Thymus (tissue), 11 donors: ENCODE measurements at regions not wholly inside any gene's neighbourhood (a gene's known extent, or its start where the extent isn't known, plus 50 kb on each side); places are given as distances from the start of the nearest gene placed in this dataset.

Experiments
- DNase-seq, 9 donors: peaks; one replicate each; pipeline ENCODE4 v3.0.0-alpha.2; 2013; ENCODE audit warnings: low spot score in 9 of 9, low read depth in 6 of 9, missing footprints in 1 of 9
- H3K27ac ChIP-seq, 2 donors: one replicate each; pipeline ENCODE4 v1.5.1; 2013; ENCODE audit warnings: control low read depth in 1 of 2, low read depth in 1 of 2, low read length in 1 of 2, mild to moderate bottlenecking in 1 of 2, moderate library complexity in 1 of 2
- H3K27me3 ChIP-seq, 2 donors: one replicate each; pipeline ENCODE4 v1.5.1; 2013; ENCODE audit warnings: low read length in 1 of 2; ENCODE audit not compliant: control insufficient read depth in 2 of 2, insufficient read depth in 1 of 2
- H3K36me3 ChIP-seq, 2 donors: one replicate each; pipeline ENCODE4 v1.5.1; 2013; ENCODE audit warnings: low read length in 1 of 2, mild to moderate bottlenecking in 1 of 2, moderate library complexity in 1 of 2; ENCODE audit not compliant: control insufficient read depth in 2 of 2, insufficient read depth in 2 of 2
- H3K4me1 ChIP-seq, 2 donors: one replicate each; pipeline ENCODE4 v1.5.1; 2013; ENCODE audit warnings: low read length in 2 of 2; ENCODE audit not compliant: control insufficient read depth in 2 of 2, insufficient read depth in 2 of 2
- H3K4me3 ChIP-seq, 2 donors: one replicate each; pipeline ENCODE4 v1.5.1; 2013; ENCODE audit warnings: low read length in 2 of 2, control low read depth in 1 of 2, mild to moderate bottlenecking in 1 of 2
- H3K9me3 ChIP-seq, 2 donors: one replicate each; pipeline ENCODE4 v1.5.1; 2013; ENCODE audit warnings: low read length in 1 of 2, mild to moderate bottlenecking in 1 of 2; ENCODE audit not compliant: control insufficient read depth in 2 of 2, insufficient read depth in 1 of 2
- WGBS: extraction: QIAGEN DNeasy Blood & Tissue Kit; methylation state at CpG from one replicate; pipeline ENCODE4 v1.1.7; 2013; 5-methylcytosine and 5-hydroxymethylcytosine counted together
- donor health status: healthy.

GRCh38 chr3:166080096-166080495 lies 242.9 kb upstream of the BCHE start:
- Histone ChIP-seq H3K36me3 (no peaks in the 10 kb centered on the region), H3K4me3 (no peak overlapping the region), H3K27me3 (no peaks in the 10 kb centered on the region), H3K9me3 (no peaks in the 10 kb centered on the region), H3K4me1 (no peaks in the 10 kb centered on the region), H3K27ac (no peak overlapping the region)
- no peak for DNase-seq
- 89% methylated on average over 2 of the region's 2 CpGs for WGBS

DNA sequence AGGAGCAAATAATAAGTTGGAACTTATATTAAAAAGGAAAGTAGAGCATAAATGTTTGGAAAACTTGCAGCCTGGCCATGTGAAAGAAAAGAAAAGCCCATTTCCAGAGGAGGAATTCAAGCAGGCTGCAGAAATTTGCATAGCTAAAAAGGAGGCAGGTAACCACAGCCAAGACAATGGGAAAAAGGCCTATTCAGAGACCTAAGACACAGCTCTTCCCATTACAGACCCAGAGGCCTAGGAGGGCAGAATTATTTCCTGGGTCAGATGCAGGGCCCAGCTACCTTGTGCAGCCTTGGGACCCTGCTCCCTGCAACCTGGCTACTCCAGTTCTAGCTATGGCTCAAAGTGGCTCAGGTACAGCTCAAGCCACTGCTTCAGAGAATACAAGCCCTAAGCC lies 234.6 kb upstream of the BCHE start:
- Histone ChIP-seq H3K36me3 (no peaks in the 10 kb centered on the region), H3K27ac (no peak overlapping the region), H3K4me3 (no peak overlapping the region), H3K9me3 (peaks cover 0 to 3% of the 10 kb centered on the region in 2 donors), H3K4me1 (no peaks in the 10 kb centered on the region), H3K27me3 (no peaks in the 10 kb centered on the region)
- no peak for DNase-seq

DNA sequence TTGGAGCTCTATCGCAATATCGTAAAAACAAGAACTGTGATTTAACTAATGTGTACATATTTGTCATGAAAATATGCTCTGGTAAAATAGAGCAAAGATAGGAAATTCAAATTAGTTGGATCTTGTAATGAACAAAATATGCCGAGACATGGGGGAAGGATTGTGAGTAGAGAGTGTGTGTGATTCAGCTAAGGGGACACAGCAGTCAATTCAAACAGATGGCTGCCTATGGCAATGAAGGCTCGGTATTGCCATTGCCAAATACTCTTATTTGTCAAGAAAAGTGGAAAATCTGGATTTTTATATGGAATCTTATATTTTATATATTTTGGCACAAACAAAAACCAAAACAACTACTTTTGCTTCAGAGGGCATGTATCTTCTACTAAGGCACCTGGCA lies 227.3 kb upstream of the BCHE start:
- Histone ChIP-seq H3K9me3 (peaks cover 0 to 3% of the 10 kb centered on the region in 2 donors), H3K27me3 (no peaks in the 10 kb centered on the region), H3K36me3 (no peaks in the 10 kb centered on the region), H3K27ac (no peak overlapping the region), H3K4me3 (no peak overlapping the region), H3K4me1 (no peaks in the 10 kb centered on the region)
- DNase-seq, result no peak
- WGBS, result 84% methylated on average over 4 of the region's 4 CpGs

DNA sequence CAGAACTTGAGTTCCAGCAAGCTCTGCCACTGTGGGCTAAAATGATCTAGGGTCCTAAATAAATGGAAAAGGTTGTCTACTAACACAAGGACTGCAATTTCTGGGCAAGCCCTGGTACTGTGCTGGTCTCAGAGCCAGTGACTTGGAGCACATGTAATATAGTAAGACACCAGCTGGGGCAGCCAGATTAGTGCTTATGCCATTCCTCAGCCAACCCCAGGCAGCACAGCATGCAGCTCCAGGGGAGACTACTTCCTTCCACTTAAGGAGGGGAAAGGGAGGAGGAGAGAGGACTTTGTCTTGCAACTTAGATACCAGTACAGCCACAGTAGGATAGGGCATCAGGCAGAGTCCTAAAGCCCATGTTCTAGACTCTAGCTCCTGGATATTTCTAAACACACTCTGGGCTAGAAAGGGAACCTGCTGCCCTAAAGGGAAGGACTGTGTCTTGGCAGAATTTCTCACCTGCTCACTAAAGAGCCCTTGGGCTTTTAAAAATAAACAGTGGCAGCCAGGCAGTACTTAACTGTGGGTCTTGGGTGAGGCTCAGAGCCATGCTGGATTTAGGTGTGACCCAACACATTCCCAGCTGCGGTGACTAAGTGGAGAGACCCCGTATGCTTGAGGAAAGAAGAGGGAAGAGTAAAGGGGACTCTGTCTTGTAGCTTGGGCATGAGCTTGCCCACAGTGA lies 223.7 kb upstream of the BCHE start:
- H3K9me3 ChIP-seq, result no peaks in the 10 kb centered on the region
- no peaks in the 10 kb centered on the region for H3K36me3 ChIP-seq
- H3K4me1 ChIP-seq, result no peaks in the 10 kb centered on the region
- DNase-seq, result no peak
- no peak overlapping the region for H3K27ac ChIP-seq
- no peaks in the 10 kb centered on the region for H3K27me3 ChIP-seq
- WGBS, result 95% methylated on average over 2 of the region's 2 CpGs
- no peak overlapping the region for H3K4me3 ChIP-seq

- 95% methylated on average over 5 of the region's 5 CpGs for WGBS
- no peak for DNase-seq
- Histone ChIP-seq H3K4me3 (no peak overlapping the region), H3K9me3 (peaks cover 1 to 8% of the 10 kb centered on the region in 2 donors), H3K27me3 (no peaks in the 10 kb centered on the region), H3K27ac (no peak overlapping the region), H3K4me1 (no peaks in the 10 kb centered on the region), H3K36me3 (no peaks in the 10 kb centered on the region)
These were observed 215.2 kb upstream of the BCHE start for GRCh38 chr3:166052440-166052839.

DNA sequence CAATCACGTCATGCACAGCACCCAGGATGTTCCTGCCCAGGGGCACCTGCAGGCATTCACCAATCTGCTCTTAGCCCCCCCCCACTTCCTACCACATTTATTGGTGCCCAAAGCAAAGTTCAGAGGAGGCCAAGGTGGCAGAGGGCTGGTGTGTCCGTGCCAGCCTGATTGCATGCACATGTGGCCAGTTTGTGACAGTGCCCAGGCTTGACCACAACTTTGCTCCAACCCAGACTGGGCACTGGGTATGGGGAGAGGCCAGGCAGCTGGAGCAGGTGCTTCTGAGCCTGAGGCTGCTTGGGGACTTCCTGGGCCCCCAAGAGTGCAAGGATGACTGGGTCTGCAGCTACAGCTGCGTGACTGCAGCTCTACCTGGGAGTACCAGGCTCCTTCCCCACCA lies 192.3 kb upstream of the BCHE start:
- WGBS, result 76% methylated on average over 3 of the region's 3 CpGs
- Histone ChIP-seq H3K27ac (no peak overlapping the region), H3K27me3 (no peaks in the 10 kb centered on the region), H3K4me1 (no peaks in the 10 kb centered on the region), H3K9me3 (peaks cover 4 to 19% of the 10 kb centered on the region in 2 donors), H3K36me3 (no peaks in the 10 kb centered on the region), H3K4me3 (no peak overlapping the region)
- DNase-seq, result no peak

DNA sequence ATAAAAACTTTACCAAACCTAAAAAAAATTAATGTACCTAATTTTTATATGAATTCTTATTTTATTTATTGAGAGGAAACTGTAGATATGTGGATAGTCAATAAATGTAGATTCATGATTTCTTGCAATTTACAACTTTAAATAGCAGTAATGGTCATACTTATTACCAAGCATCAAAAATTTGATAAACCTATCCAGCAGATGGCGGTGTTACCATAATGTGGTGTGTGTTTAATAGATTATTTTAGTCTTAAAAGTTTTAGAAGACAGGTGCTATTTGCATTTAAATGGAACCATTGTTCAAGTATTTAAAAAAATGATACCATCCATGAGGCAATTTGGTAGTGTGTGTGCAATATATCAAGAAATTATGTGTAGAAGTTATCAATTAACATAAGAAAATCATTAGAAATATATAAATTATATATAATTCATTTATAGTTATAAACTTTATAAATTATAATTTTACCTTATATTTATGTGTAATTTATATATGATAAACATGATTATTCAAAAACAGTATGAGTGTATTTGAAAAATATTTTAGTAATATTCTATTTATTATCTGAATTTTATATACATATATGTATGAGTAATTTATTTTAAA lies 176.0 kb upstream of the BCHE start:
- Histone ChIP-seq H3K27me3 (no peaks in the 10 kb centered on the region), H3K4me3 (no peak overlapping the region), H3K4me1 (no peaks in the 10 kb centered on the region), H3K36me3 (no peaks in the 10 kb centered on the region), H3K9me3 (no peaks in the 10 kb centered on the region), H3K27ac (no peak overlapping the region)
- 18% methylated on average over 1 of the region's 1 CpG for WGBS
- DNase-seq, result peak in 2 of 9 donors; percentile 3 to 12

DNA sequence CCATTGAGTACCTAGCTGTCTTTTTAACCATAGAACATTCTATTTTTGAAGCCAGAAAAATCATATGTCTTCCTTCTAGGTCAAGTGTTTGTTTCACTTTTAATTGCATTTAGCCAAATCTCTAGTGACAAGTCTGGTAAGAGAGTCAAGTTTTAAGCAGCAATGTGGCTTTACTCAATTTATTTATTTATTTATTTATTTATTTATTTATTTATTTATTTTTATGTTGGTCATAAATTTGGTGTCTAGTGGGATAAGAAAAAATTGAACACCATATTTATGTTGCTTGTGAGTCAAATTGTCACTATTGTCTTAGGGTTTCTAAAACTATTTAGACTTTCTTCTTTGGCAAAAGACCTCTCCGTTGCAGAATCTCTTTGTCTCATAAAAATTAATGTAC lies 174.5 kb upstream of the BCHE start:
- WGBS, result 96% methylated on average over 1 of the region's 1 CpG
- no peak overlapping the region for H3K4me3 ChIP-seq
- H3K36me3 ChIP-seq, result no peaks in the 10 kb centered on the region
- H3K27ac ChIP-seq, result no peak overlapping the region
- H3K27me3 ChIP-seq, result no peaks in the 10 kb centered on the region
- H3K9me3 ChIP-seq, result no peaks in the 10 kb centered on the region
- H3K4me1 ChIP-seq, result no peaks in the 10 kb centered on the region
- DNase-seq, result no peak

DNA sequence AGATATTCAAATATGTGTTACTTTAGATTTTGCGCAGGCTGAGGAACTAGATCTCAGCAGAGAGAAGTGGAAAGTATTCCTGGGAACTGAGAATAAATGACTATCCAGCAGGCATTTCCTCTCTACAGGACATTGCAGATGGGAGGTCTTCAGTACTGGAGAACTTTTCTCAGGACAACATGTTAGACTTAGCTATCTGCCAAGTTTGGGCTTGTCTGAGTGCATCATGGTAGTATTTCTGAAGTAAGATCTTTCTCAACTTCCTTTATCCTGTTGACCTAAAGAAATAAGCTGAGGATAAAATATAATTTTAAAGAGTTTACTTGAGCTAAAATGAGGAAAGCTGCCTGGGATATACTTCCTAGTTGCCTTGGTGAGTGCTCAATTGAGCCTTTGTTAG lies 167.9 kb upstream of the BCHE start:
- DNase-seq, result no peak
- no peaks in the 10 kb centered on the region for H3K36me3 ChIP-seq
- no peak overlapping the region for H3K27ac ChIP-seq
- WGBS, result 98% methylated on average over 1 of the region's 1 CpG
- no peak overlapping the region for H3K4me3 ChIP-seq
- no peaks in the 10 kb centered on the region for H3K27me3 ChIP-seq
- H3K9me3 ChIP-seq, result no peaks in the 10 kb centered on the region
- H3K4me1 ChIP-seq, result no peaks in the 10 kb centered on the region
